SK-N-SH (cell line): ENCODE measurements at regions not wholly inside any gene's neighbourhood (a gene's known extent, or its start where the extent isn't known, plus 50 kb on each side); places are given as distances from the start of the nearest gene placed in this dataset.

ENCODE experiments used
- CTCF ChIA-PET: fragments of 300-600, 350-600 bp; formaldehyde crosslinking; extraction: SDS; loops from one replicate; lab custom pipeline; 2021; lab: Yijun Ruan, JAX
- POLR2A ChIA-PET: fragments of 350-600 bp; sonication (Branson Sonifier 250); formaldehyde crosslinking; extraction: SDS; loops from one replicate; lab custom pipeline; 2020; ENCODE audit warnings: antibody characterized with exemption, inconsistent platforms; lab: Yijun Ruan, JAX
- DNase-seq: peaks from one replicate; pipeline ENCODE4 v3.0.0; 2012
- H2AFZ ChIP-seq: fragments of 200-600 bp; sonication (generic); 2 replicates; pipeline ENCODE4 v1.8.1; 2016; ENCODE audit warnings: antibody characterized with exemption, mild to moderate bottlenecking, low read depth
- H3F3A ChIP-seq: fragments of 200-600 bp; sonication (generic); replicated peaks from 2 replicates; pipeline ENCODE3; 2016; ENCODE audit warnings: antibody characterized with exemption, mild to moderate bottlenecking; ENCODE audit not compliant: insufficient read depth
- H3K27ac ChIP-seq, 2 experiments: fragments of 200-500 bp in 1 of 2; fragments of 200-600 bp in 1 of 2; sonication (Bioruptor generic) in 1 of 2; sonication (generic), shearing (Covaris generic) in 1 of 2; 2 replicates each; pipeline versions ENCODE4 v1.5.1 to v1.6.1; 2014 to 2016; ENCODE audit warnings: low read depth in 2 of 2, inconsistent platforms in 1 of 2, low read length in 1 of 2, mild to moderate bottlenecking in 1 of 2, mixed read lengths in 1 of 2
- H3K27me3 ChIP-seq: fragments of 200-600 bp; sonication (generic), shearing (Covaris generic); 2 replicates; pipeline ENCODE4 v1.6.1; 2016; ENCODE audit warnings: mixed run types; ENCODE audit not compliant: insufficient read depth
- H3K36me3 ChIP-seq, 2 experiments: fragments of 200-500 bp in 1 of 2; fragments of 200-600 bp in 1 of 2; sonication (Bioruptor generic) in 1 of 2; sonication (generic) in 1 of 2; replicated peaks in 1 of 2; 2 replicates each; pipeline versions ENCODE3 to v1.5.1; 2014 to 2016; ENCODE audit warnings: low read length in 1 of 2, mild to moderate bottlenecking in 1 of 2; ENCODE audit not compliant: insufficient read depth in 2 of 2, control insufficient read depth in 1 of 2
- H3K4me1 ChIP-seq, 2 experiments: fragments of 200-500 bp in 1 of 2; fragments of 200-600 bp in 1 of 2; sonication (Bioruptor generic) in 1 of 2; sonication (generic), shearing (Covaris generic) in 1 of 2; 2 replicates each; pipeline versions ENCODE4 v1.5.1 to v1.6.1; 2014 to 2016; ENCODE audit warnings: low read depth in 1 of 2, low read length in 1 of 2, mixed run types in 1 of 2; ENCODE audit not compliant: insufficient read depth in 2 of 2, control insufficient read depth in 1 of 2
- H3K4me2 ChIP-seq: fragments of 200-600 bp; sonication (generic), shearing (Covaris generic); 2 replicates; pipeline ENCODE4 v1.6.1; 2017; ENCODE audit warnings: mixed run types
- H3K4me3 ChIP-seq, 2 experiments: fragments of 200-500 bp in 1 of 2; fragments of 200-600 bp in 1 of 2; sonication (Bioruptor generic) in 1 of 2; sonication (generic), shearing (Covaris generic) in 1 of 2; 2 replicates each; pipeline versions ENCODE4 v1.5.1 to v1.8.1; 2014 to 2016; ENCODE audit warnings: low read depth in 2 of 2, inconsistent platforms in 1 of 2, low read length in 1 of 2, mild to moderate bottlenecking in 1 of 2, mixed read lengths in 1 of 2, moderate library complexity in 1 of 2
- H3K79me2 ChIP-seq: fragments of 200-600 bp; sonication (generic); 2 replicates; pipeline ENCODE4 v1.8.1; 2017; ENCODE audit warnings: mild to moderate bottlenecking; ENCODE audit not compliant: insufficient read depth
- H3K9ac ChIP-seq: fragments of 200-600 bp; sonication (generic); 2 replicates; pipeline ENCODE4 v1.6.1; 2017; ENCODE audit warnings: mixed run types
- H3K9me2 ChIP-seq: fragments of 200-600 bp; sonication (generic); 2 replicates; pipeline ENCODE4 v1.6.1; 2017; ENCODE audit warnings: mixed run types
- H3K9me3 ChIP-seq: fragments of 200-600 bp; sonication (generic); 2 replicates; pipeline ENCODE4 v1.6.1; 2017; ENCODE audit warnings: mixed run types, mild to moderate bottlenecking, moderate library complexity
- H4K20me1 ChIP-seq: fragments of 200-600 bp; sonication (generic); 2 replicates; pipeline ENCODE4 v1.6.1; 2017; ENCODE audit warnings: mild to moderate bottlenecking, mixed run types; ENCODE audit not compliant: insufficient read depth
- EP300 ChIP-seq, 2 experiments: IDR thresholded peaks; 2 replicates each; pipeline versions ENCODE4 v1.4.0 to v1.6.1; 2012; ENCODE audit warnings: borderline replicate concordance in 1 of 2, low read depth in 1 of 2, low read length in 1 of 2
- EZH2phosphoT487 ChIP-seq: fragments of 200-600 bp; sonication (generic); IDR thresholded peaks from 2 replicates; pipeline ENCODE4 v1.6.1; 2017; ENCODE audit warnings: low read depth, mixed run types, mild to moderate bottlenecking, antibody characterized with exemption, moderate library complexity, borderline replicate concordance
- FOSL2 ChIP-seq: IDR thresholded peaks from 2 replicates; pipeline ENCODE4 v1.4.0; 2012; ENCODE audit warnings: low read depth, mild to moderate bottlenecking, moderate library complexity, borderline replicate concordance
- FOXJ3 ChIP-seq: sonication (generic); formaldehyde crosslinking; IDR thresholded peaks from 2 replicates; pipeline ENCODE4 v1.5.1; 2020; ENCODE audit warnings: mild to moderate bottlenecking, missing genetic modification reagents
- FOXM1 ChIP-seq: IDR thresholded peaks from 2 replicates; pipeline ENCODE4 v1.4.0; 2012; ENCODE audit warnings: low read depth, mild to moderate bottlenecking
- GABPA ChIP-seq: IDR thresholded peaks from 2 replicates; pipeline ENCODE4 v1.4.0; 2012; ENCODE audit warnings: low read depth, mild to moderate bottlenecking
- JUND ChIP-seq: IDR thresholded peaks from 2 replicates; pipeline ENCODE4 v1.4.0; 2012
- MXI1 ChIP-seq: IDR thresholded peaks from 2 replicates; pipeline ENCODE4 v1.6.1; 2012; ENCODE audit warnings: mild to moderate bottlenecking, low read depth, low read length, improper control_type of control experiment
- NFIC ChIP-seq: IDR thresholded peaks from 2 replicates; pipeline ENCODE4 v1.4.0; 2012; ENCODE audit warnings: borderline replicate concordance
- NRF1 ChIP-seq: IDR thresholded peaks from 2 replicates; pipeline ENCODE4 v1.6.1; 2012; ENCODE audit warnings: low read depth, mild to moderate bottlenecking, low read length
- RCOR1 ChIP-seq: fragments of 150-350 bp; IDR thresholded peaks from 2 replicates; pipeline ENCODE4 v1.6.1; 2017; ENCODE audit warnings: antibody characterized with exemption, low read length
- RFX5 ChIP-seq: IDR thresholded peaks from 2 replicates; pipeline ENCODE4 v1.6.1; 2012; ENCODE audit warnings: mild to moderate bottlenecking, improper control_type of control experiment, low read length
- SIN3A ChIP-seq: IDR thresholded peaks from 2 replicates; pipeline ENCODE4 v1.6.1; 2012; ENCODE audit warnings: low read depth, mild to moderate bottlenecking, low read length, moderate library complexity, borderline replicate concordance
- TEAD4 ChIP-seq: IDR thresholded peaks from 2 replicates; pipeline ENCODE4 v1.4.0; 2012; ENCODE audit warnings: mild to moderate bottlenecking, borderline replicate concordance; ENCODE audit not compliant: insufficient read depth
- YY1 ChIP-seq: IDR thresholded peaks from 2 replicates; pipeline ENCODE4 v1.4.0; 2012; ENCODE audit warnings: low read depth, mild to moderate bottlenecking
- WGBS: methylation state at CpG from one replicate; pipeline ENCODE4 v1.1.6; 2017; ENCODE audit warnings: low lambda C conversion rate; 5-methylcytosine and 5-hydroxymethylcytosine counted together
- TF ChIP-seq, protein P1 (sequence below): IDR thresholded peaks from 2 replicates; pipeline ENCODE4 v1.4.0; 2012; ENCODE audit warnings: low read depth
- TF ChIP-seq, protein P2 (sequence below): fragments of 150-350 bp; IDR thresholded peaks from 2 replicates; pipeline ENCODE4 v1.6.1; 2016; ENCODE audit warnings: mild to moderate bottlenecking, low read depth, low read length
- TF ChIP-seq, protein P3 (sequence below): IDR thresholded peaks from 2 replicates; pipeline ENCODE4 v1.4.0; 2012; ENCODE audit warnings: low read depth, borderline replicate concordance
- TF ChIP-seq, protein P4 (sequence below): fragments of 200-600 bp; sonication (generic); IDR thresholded peaks from 2 replicates; pipeline ENCODE4 v1.6.1; 2017; ENCODE audit warnings: antibody characterized with exemption, mild to moderate bottlenecking, moderate library complexity
- TF ChIP-seq, protein P5 (sequence below): IDR thresholded peaks from 2 replicates; pipeline ENCODE4; 2012
- TF ChIP-seq, protein P6 (sequence below): IDR thresholded peaks from 2 replicates; pipeline ENCODE4 v1.4.0; 2012; ENCODE audit warnings: low read depth, borderline replicate concordance

DNA sequence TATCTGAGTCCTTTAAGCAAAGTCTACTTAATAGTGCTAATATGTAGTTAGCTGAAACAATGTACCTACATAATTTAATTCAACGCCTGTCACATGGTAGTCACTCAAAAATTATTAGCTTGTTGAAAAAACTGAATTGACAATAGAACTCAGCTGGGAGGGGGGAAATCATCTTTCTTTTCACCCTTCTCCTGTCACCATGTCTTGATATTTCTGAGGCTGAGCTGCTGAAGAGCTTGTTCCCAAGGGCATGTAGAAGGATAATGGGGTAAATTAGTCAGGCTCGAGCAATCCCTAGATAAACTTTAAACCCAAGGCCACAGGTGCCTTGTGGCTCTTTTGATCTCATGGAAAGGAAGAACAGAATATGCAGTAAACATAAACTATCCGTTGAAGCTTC, 339.6 kb upstream of the LRATD1 start:
- Histone ChIP-seq H3K27ac (no peak overlapping the region), H3F3A (no peaks in the 10 kb centered on the region), H4K20me1 (no peaks in the 10 kb centered on the region), H3K4me2 (no peak overlapping the region), H3K4me3 (no peak overlapping the region), H2AFZ (no peak overlapping the region)
- 13% methylated on average over 3 of the region's 3 CpGs for WGBS
- ChIA-PET CTCF (interaction anchor here (1.0 to 1.3 kb wide), 2 partner anchors 8 to 13 kb away, joined by 3 to 6 read pairs; no protein-coding TSS in a partner anchor), POLR2A (no interaction called here)
- TF ChIP-seq GABPA (no peak), NRF1 (no peak), MXI1 (no peak), EZH2phosphoT487 (no peak), SIN3A (no peak), NFIC (no peak), JUND (no peak), FOSL2 (no peak), EP300 (IDR thresholded peaks at IDR 0.05; ENCODE audit: borderline replicate concordance in 1 of 2, low read depth in 1 of 2, low read length in 1 of 2) (no peak)
- TF ChIP-seq, protein P1, sequence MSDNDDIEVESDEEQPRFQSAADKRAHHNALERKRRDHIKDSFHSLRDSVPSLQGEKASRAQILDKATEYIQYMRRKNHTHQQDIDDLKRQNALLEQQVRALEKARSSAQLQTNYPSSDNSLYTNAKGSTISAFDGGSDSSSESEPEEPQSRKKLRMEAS = no peak
- TF ChIP-seq, protein P2, sequence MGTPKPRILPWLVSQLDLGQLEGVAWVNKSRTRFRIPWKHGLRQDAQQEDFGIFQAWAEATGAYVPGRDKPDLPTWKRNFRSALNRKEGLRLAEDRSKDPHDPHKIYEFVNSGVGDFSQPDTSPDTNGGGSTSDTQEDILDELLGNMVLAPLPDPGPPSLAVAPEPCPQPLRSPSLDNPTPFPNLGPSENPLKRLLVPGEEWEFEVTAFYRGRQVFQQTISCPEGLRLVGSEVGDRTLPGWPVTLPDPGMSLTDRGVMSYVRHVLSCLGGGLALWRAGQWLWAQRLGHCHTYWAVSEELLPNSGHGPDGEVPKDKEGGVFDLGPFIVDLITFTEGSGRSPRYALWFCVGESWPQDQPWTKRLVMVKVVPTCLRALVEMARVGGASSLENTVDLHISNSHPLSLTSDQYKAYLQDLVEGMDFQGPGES = no peak
- TF ChIP-seq, protein P3, sequence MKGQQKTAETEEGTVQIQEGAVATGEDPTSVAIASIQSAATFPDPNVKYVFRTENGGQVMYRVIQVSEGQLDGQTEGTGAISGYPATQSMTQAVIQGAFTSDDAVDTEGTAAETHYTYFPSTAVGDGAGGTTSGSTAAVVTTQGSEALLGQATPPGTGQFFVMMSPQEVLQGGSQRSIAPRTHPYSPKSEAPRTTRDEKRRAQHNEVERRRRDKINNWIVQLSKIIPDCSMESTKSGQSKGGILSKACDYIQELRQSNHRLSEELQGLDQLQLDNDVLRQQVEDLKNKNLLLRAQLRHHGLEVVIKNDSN = no peak
- TF ChIP-seq, all 33 proteins: peak for 0
- H3K36me3 ChIP-seq = no peaks in the 10 kb centered on the region
- no peak overlapping the region for H3K9ac ChIP-seq
- DNase-seq = no peak
- 0 out of 2 replicates have a peak, but pooled peaks cover 5% of the 10 kb centered on the region for H3K9me3 ChIP-seq
- H3K9me2 ChIP-seq = no peaks in the 10 kb centered on the region
- no peaks in the 10 kb centered on the region for H3K79me2 ChIP-seq
- peaks cover 0 to 10% of the 10 kb centered on the region in 2 experiments; a peak in 2 of 4 replicates for H3K4me1 ChIP-seq
- H3K27me3 ChIP-seq = no peaks in the 10 kb centered on the region

DNA sequence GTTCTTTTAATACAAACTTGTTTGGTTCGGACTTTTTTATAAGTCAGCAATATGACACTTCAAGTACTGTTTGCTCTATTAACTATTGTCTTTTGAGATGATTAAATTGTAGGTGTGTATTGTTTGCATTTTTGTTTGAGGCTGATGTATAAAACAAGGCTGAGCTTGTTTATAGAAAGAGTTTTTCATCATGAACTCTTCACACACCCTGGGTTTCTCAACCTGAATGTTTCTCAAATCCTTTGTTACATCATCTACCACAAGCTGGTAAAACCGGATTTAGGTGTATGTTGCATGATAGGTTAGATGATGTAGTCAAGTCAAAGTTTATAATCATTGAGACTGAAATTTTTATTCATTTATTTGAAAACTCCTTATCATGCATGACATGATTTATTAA, 335.2 kb upstream of the LRATD1 start:
- Histone ChIP-seq H3K36me3 (no peaks in the 10 kb centered on the region), H3K9me2 (no peaks in the 10 kb centered on the region), H3K27ac (no peak overlapping the region), H3K4me2 (no peak overlapping the region), H3K9ac (no peak overlapping the region), H3K9me3 (0 out of 2 replicates have a peak, but pooled peaks cover 3% of the 10 kb centered on the region), H3K4me1 (peaks cover 0 to 10% of the 10 kb centered on the region in 2 experiments; a peak in 2 of 4 replicates), H3K4me3 (no peak overlapping the region), H3K27me3 (no peaks in the 10 kb centered on the region), H3K79me2 (no peaks in the 10 kb centered on the region), H2AFZ (no peak overlapping the region), H3F3A (no peaks in the 10 kb centered on the region), H4K20me1 (no peaks in the 10 kb centered on the region)
- CTCF ChIA-PET = no interaction called here
- WGBS = 32% methylated on average over 2 of the region's 2 CpGs
- POLR2A ChIA-PET = no interaction called here
- DNase-seq = no peak
- no peak for TF ChIP-seq RFX5
- TF ChIP-seq SIN3A = no peak
- TF ChIP-seq, protein P4, sequence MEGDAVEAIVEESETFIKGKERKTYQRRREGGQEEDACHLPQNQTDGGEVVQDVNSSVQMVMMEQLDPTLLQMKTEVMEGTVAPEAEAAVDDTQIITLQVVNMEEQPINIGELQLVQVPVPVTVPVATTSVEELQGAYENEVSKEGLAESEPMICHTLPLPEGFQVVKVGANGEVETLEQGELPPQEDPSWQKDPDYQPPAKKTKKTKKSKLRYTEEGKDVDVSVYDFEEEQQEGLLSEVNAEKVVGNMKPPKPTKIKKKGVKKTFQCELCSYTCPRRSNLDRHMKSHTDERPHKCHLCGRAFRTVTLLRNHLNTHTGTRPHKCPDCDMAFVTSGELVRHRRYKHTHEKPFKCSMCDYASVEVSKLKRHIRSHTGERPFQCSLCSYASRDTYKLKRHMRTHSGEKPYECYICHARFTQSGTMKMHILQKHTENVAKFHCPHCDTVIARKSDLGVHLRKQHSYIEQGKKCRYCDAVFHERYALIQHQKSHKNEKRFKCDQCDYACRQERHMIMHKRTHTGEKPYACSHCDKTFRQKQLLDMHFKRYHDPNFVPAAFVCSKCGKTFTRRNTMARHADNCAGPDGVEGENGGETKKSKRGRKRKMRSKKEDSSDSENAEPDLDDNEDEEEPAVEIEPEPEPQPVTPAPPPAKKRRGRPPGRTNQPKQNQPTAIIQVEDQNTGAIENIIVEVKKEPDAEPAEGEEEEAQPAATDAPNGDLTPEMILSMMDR = no peak
- TF ChIP-seq GABPA = no peak
- no peak for TF ChIP-seq FOXJ3 (CRISPR knock-in tag)
- no peak for TF ChIP-seq TEAD4
- TF ChIP-seq, protein P5, sequence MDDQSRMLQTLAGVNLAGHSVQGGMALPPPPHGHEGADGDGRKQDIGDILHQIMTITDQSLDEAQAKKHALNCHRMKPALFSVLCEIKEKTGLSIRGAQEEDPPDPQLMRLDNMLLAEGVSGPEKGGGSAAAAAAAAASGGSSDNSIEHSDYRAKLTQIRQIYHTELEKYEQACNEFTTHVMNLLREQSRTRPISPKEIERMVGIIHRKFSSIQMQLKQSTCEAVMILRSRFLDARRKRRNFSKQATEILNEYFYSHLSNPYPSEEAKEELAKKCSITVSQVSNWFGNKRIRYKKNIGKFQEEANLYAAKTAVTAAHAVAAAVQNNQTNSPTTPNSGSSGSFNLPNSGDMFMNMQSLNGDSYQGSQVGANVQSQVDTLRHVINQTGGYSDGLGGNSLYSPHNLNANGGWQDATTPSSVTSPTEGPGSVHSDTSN = no peak
- no peak for TF ChIP-seq FOXM1
- no peak for TF ChIP-seq YY1
- TF ChIP-seq, protein P6, sequence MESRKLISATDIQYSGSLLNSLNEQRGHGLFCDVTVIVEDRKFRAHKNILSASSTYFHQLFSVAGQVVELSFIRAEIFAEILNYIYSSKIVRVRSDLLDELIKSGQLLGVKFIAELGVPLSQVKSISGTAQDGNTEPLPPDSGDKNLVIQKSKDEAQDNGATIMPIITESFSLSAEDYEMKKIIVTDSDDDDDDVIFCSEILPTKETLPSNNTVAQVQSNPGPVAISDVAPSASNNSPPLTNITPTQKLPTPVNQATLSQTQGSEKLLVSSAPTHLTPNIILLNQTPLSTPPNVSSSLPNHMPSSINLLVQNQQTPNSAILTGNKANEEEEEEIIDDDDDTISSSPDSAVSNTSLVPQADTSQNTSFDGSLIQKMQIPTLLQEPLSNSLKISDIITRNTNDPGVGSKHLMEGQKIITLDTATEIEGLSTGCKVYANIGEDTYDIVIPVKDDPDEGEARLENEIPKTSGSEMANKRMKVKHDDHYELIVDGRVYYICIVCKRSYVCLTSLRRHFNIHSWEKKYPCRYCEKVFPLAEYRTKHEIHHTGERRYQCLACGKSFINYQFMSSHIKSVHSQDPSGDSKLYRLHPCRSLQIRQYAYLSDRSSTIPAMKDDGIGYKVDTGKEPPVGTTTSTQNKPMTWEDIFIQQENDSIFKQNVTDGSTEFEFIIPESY = no peak
- TF ChIP-seq RCOR1 = no peak
